ENCODE measurements at regions not wholly inside any gene's neighbourhood (a gene's known extent, or its start where the extent isn't known, plus 50 kb on each side); places are given as distances from the start of the nearest gene placed in this dataset.

DNA sequence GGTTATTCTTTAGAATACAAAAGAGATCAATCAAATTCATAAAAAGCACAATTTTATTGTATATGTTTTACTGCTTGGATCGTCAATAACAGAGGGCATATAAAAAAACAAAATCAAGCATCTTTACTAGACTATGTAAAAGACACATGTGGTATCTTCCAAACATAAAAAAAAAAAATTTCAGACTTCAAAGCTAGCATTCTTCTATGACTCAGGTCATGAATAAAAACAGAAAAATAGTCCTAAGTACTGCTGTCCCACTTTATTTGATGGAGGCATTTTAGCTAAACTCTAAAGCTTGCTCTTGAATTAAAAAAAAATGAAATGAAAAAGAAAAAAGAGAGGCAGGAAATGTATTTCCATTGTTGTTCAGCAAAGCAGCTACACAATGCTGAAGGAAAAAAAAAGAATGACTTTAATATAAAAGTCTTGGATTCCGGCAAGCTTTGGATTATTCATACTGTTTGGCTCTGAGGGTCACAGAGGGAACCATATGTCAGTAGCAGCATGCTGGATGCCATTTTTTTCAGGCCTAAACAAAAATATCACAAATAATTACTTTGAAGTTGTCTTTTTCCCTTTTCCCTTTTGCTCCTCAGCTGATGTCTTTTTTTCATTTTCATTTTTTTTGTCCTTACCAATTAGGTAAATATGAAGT, 249.1 kb upstream of the DIAPH2 start:
- H3K4me1 ChIP-seq (ENCODE audit: insufficient read depth, low read length), result no peaks in the 10 kb centered on the region
- BruUV-seq (replicated peaks), result no TSS peak
- no peak overlapping the region for H3K4me2 ChIP-seq (ENCODE audit: low read depth, low read length)
- ChIA-PET CTCF (ENCODE audit: low intra/inter-chr PET ratio, low total read pairs) (no interaction called here), POLR2A (no interaction called here)
- H3K9ac ChIP-seq (ENCODE audit: insufficient read depth, low read depth, low read length), result no peak overlapping the region
- H3K79me2 ChIP-seq (ENCODE audit: insufficient read depth, low read length), result no peaks in the 10 kb centered on the region
- in situ Hi-C loops (cut with HindIII; ENCODE audit: extremely low pct_ligation_motif_present, low pct_unique_long_range_greater_than_20kb), result no loop called here
- no peak for TF ChIP-seq ZNF619 (CRISPR knock-in tag; IDR thresholded peaks at IDR 0.05)
- TF ChIP-seq ZNF598 (CRISPR knock-in tag; IDR thresholded peaks at IDR 0.05; ENCODE audit: borderline replicate concordance), result no peak
- TF ChIP-seq ZKSCAN1 (IDR thresholded peaks at IDR 0.05; ENCODE audit: low read length), result no peak
- no peak for TF ChIP-seq STAT6 (CRISPR knock-in tag; IDR thresholded peaks at IDR 0.05; ENCODE audit: borderline replicate concordance)
- TF ChIP-seq NFKB2 (CRISPR knock-in tag; IDR thresholded peaks at IDR 0.05; ENCODE audit: borderline replicate concordance), result no peak
- TF ChIP-seq ISL2 (CRISPR knock-in tag; IDR thresholded peaks at IDR 0.05), result no peak
- TF ChIP-seq, protein P1, sequence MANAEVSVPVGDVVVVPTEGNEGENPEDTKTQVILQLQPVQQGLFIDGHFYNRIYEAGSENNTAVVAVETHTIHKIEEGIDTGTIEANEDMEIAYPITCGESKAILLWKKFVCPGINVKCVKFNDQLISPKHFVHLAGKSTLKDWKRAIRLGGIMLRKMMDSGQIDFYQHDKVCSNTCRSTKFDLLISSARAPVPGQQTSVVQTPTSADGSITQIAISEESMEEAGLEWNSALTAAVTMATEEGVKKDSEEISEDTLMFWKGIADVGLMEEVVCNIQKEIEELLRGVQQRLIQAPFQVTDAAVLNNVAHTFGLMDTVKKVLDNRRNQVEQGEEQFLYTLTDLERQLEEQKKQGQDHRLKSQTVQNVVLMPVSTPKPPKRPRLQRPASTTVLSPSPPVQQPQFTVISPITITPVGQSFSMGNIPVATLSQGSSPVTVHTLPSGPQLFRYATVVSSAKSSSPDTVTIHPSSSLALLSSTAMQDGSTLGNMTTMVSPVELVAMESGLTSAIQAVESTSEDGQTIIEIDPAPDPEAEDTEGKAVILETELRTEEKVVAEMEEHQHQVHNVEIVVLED (CRISPR knock-in tag; IDR thresholded peaks at IDR 0.05; ENCODE audit: borderline replicate concordance), result no peak
- TF ChIP-seq, protein P2, sequence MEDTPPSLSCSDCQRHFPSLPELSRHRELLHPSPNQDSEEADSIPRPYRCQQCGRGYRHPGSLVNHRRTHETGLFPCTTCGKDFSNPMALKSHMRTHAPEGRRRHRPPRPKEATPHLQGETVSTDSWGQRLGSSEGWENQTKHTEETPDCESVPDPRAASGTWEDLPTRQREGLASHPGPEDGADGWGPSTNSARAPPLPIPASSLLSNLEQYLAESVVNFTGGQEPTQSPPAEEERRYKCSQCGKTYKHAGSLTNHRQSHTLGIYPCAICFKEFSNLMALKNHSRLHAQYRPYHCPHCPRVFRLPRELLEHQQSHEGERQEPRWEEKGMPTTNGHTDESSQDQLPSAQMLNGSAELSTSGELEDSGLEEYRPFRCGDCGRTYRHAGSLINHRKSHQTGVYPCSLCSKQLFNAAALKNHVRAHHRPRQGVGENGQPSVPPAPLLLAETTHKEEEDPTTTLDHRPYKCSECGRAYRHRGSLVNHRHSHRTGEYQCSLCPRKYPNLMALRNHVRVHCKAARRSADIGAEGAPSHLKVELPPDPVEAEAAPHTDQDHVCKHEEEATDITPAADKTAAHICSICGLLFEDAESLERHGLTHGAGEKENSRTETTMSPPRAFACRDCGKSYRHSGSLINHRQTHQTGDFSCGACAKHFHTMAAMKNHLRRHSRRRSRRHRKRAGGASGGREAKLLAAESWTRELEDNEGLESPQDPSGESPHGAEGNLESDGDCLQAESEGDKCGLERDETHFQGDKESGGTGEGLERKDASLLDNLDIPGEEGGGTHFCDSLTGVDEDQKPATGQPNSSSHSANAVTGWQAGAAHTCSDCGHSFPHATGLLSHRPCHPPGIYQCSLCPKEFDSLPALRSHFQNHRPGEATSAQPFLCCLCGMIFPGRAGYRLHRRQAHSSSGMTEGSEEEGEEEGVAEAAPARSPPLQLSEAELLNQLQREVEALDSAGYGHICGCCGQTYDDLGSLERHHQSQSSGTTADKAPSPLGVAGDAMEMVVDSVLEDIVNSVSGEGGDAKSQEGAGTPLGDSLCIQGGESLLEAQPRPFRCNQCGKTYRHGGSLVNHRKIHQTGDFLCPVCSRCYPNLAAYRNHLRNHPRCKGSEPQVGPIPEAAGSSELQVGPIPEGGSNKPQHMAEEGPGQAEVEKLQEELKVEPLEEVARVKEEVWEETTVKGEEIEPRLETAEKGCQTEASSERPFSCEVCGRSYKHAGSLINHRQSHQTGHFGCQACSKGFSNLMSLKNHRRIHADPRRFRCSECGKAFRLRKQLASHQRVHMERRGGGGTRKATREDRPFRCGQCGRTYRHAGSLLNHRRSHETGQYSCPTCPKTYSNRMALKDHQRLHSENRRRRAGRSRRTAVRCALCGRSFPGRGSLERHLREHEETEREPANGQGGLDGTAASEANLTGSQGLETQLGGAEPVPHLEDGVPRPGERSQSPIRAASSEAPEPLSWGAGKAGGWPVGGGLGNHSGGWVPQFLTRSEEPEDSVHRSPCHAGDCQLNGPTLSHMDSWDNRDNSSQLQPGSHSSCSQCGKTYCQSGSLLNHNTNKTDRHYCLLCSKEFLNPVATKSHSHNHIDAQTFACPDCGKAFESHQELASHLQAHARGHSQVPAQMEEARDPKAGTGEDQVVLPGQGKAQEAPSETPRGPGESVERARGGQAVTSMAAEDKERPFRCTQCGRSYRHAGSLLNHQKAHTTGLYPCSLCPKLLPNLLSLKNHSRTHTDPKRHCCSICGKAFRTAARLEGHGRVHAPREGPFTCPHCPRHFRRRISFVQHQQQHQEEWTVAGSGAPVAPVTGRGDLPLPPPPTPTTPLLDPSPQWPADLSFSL (CRISPR knock-in tag; IDR thresholded peaks at IDR 0.05), result no peak
- TF ChIP-seq JUNB (CRISPR knock-in tag; IDR thresholded peaks at IDR 0.05; ENCODE audit: borderline replicate concordance), result no peak
- TF ChIP-seq SCMH1 (CRISPR knock-in tag; IDR thresholded peaks at IDR 0.05; ENCODE audit: borderline replicate concordance), result no peak
- TF ChIP-seq MBNL3 (CRISPR knock-in tag; conservative IDR thresholded peaks at IDR 0.05), result no peak
- no peak for DNase-seq (ENCODE audit: low spot score)
- no peak for FAIRE-seq
- H3K36me3 ChIP-seq (replicated peaks in 1 of 2; ENCODE audit: control insufficient read depth in 1 of 2, insufficient read depth in 2 of 2, low read length in 2 of 2), result no peaks in the 10 kb centered on the region
- no peak for ATAC-seq
- H3K27ac ChIP-seq (ENCODE audit: extremely low read length, insufficient read depth, low read length), result no peak overlapping the region
- no peak overlapping the region for H2AFZ ChIP-seq (ENCODE audit: low read length)
- no peaks in the 10 kb centered on the region for H3K27me3 ChIP-seq (ENCODE audit: control insufficient read depth in 1 of 2, insufficient read depth in 2 of 2, low read length in 2 of 2)
- no peaks in the 10 kb centered on the region for H4K20me1 ChIP-seq (ENCODE audit: insufficient read depth, low read length)
- WGBS (ENCODE audit: low lambda C conversion rate), result 76% methylated on average over 2 of the region's 2 CpGs
- no peaks in the 10 kb centered on the region for H3K9me3 ChIP-seq (ENCODE audit: low read length)
- intact Hi-C loops (cut with micrococcal nuclease; ENCODE audit: unreplicated experiment), result no loop called here
- H3K4me3 ChIP-seq (replicated peaks in 1 of 3; ENCODE audit: insufficient read depth in 1 of 3, low read depth in 2 of 3, low read length in 3 of 3), result no peak overlapping the region
